ENCODE measurements at regions not wholly inside any gene's neighbourhood (a gene's known extent, or its start where the extent isn't known, plus 50 kb on each side); places are given as distances from the start of the nearest gene placed in this dataset.

GRCh38 chr5:21649969-21650368, 1203.2 kb downstream of the CDH12 start:
- no CpG with 5 or more reads among the region's 3 CpGs for WGBS (ENCODE audit: extremely low coverage, insufficient coverage, low lambda C conversion rate)
- Histone ChIP-seq H2BK5ac (ENCODE audit: low read length) (no peak overlapping the region), H3K56ac (ENCODE audit: low read length) (no peak overlapping the region), H4K5ac (ENCODE audit: low read length) (no peak overlapping the region), H3K4me3 (ENCODE audit: low read length) (no peak overlapping the region), H3K9ac (ENCODE audit: low read length) (no peak overlapping the region), H2BK120ac (ENCODE audit: low read depth, low read length) (no peak overlapping the region), H3K79me1 (ENCODE audit: low read length) (no peaks in the 10 kb centered on the region), H3K4me1 (ENCODE audit: control insufficient read depth, low read depth, low read length) (no peaks in the 10 kb centered on the region), H3K4ac (ENCODE audit: low read depth, low read length) (no peak overlapping the region), H3K18ac (ENCODE audit: low read length) (no peak overlapping the region), H3K79me2 (ENCODE audit: control insufficient read depth, insufficient read depth, low read length) (no peaks in the 10 kb centered on the region), H4K8ac (ENCODE audit: low read depth, low read length) (no peak overlapping the region), H3K36me3 (ENCODE audit: control insufficient read depth, insufficient read depth, low read length) (no peaks in the 10 kb centered on the region), H3K27ac (ENCODE audit: low read depth, low read length) (no peak overlapping the region), H3K27me3 (ENCODE audit: insufficient read depth, low read length, poor library complexity) (no peaks in the 10 kb centered on the region), H3K23ac (ENCODE audit: low read length) (no peak overlapping the region), H2BK15ac (replicated peaks; ENCODE audit: low read depth) (no peak overlapping the region), H3K4me2 (ENCODE audit: low read length) (no peak overlapping the region), H2AK5ac (ENCODE audit: low read length) (no peak overlapping the region)
- no peak for DNase-seq

GRCh38 chr5:21646469-21646868, 1206.7 kb downstream of the CDH12 start:
- Histone ChIP-seq H2BK15ac (replicated peaks; ENCODE audit: low read depth) (no peak overlapping the region), H2BK5ac (ENCODE audit: low read length) (no peak overlapping the region), H4K8ac (ENCODE audit: low read depth, low read length) (no peak overlapping the region), H2BK120ac (ENCODE audit: low read depth, low read length) (no peak overlapping the region), H3K79me2 (ENCODE audit: control insufficient read depth, insufficient read depth, low read length) (no peaks in the 10 kb centered on the region), H3K27me3 (ENCODE audit: insufficient read depth, low read length, poor library complexity) (no peaks in the 10 kb centered on the region), H3K79me1 (ENCODE audit: low read length) (no peaks in the 10 kb centered on the region), H3K56ac (ENCODE audit: low read length) (no peak overlapping the region), H3K4me2 (ENCODE audit: low read length) (no peak overlapping the region), H2AK5ac (ENCODE audit: low read length) (no peak overlapping the region), H3K4me3 (ENCODE audit: low read length) (no peak overlapping the region), H3K4ac (ENCODE audit: low read depth, low read length) (no peak overlapping the region), H3K23ac (ENCODE audit: low read length) (no peak overlapping the region), H3K27ac (ENCODE audit: low read depth, low read length) (no peak overlapping the region), H3K18ac (ENCODE audit: low read length) (no peak overlapping the region), H3K36me3 (ENCODE audit: control insufficient read depth, insufficient read depth, low read length) (no peaks in the 10 kb centered on the region), H3K4me1 (ENCODE audit: control insufficient read depth, low read depth, low read length) (no peaks in the 10 kb centered on the region), H4K5ac (ENCODE audit: low read length) (no peak overlapping the region), H3K9ac (ENCODE audit: low read length) (no peak overlapping the region)
- no CpG with 5 or more reads among the region's 2 CpGs for WGBS (ENCODE audit: extremely low coverage, insufficient coverage, low lambda C conversion rate)
- no peak for DNase-seq

- Histone ChIP-seq H3K4me1 (ENCODE audit: control insufficient read depth, low read depth, low read length) (no peaks in the 10 kb centered on the region), H4K5ac (ENCODE audit: low read length) (no peak overlapping the region), H3K4ac (ENCODE audit: low read depth, low read length) (no peak overlapping the region), H3K36me3 (ENCODE audit: control insufficient read depth, insufficient read depth, low read length) (no peaks in the 10 kb centered on the region), H2BK120ac (ENCODE audit: low read depth, low read length) (no peak overlapping the region), H3K79me2 (ENCODE audit: control insufficient read depth, insufficient read depth, low read length) (no peaks in the 10 kb centered on the region), H3K4me3 (ENCODE audit: low read length) (no peak overlapping the region), H4K8ac (ENCODE audit: low read depth, low read length) (no peak overlapping the region), H3K9ac (ENCODE audit: low read length) (no peak overlapping the region), H3K56ac (ENCODE audit: low read length) (no peak overlapping the region), H3K23ac (ENCODE audit: low read length) (no peak overlapping the region), H2AK5ac (ENCODE audit: low read length) (no peak overlapping the region), H3K18ac (ENCODE audit: low read length) (no peak overlapping the region), H3K79me1 (ENCODE audit: low read length) (no peaks in the 10 kb centered on the region), H2BK15ac (replicated peaks; ENCODE audit: low read depth) (no peak overlapping the region), H3K27ac (ENCODE audit: low read depth, low read length) (no peak overlapping the region), H3K27me3 (ENCODE audit: insufficient read depth, low read length, poor library complexity) (no peaks in the 10 kb centered on the region), H3K4me2 (ENCODE audit: low read length) (no peak overlapping the region), H2BK5ac (ENCODE audit: low read length) (no peak overlapping the region)
- no peak for DNase-seq
- no CpG with 5 or more reads among the region's 3 CpGs for WGBS (ENCODE audit: extremely low coverage, insufficient coverage, low lambda C conversion rate)
Observed at GRCh38 chr5:21644032-21644431, 1209.1 kb downstream of the CDH12 start.

GRCh38 chr5:21642312-21642711, 1210.8 kb downstream of the CDH12 start:
- Histone ChIP-seq H3K4me1 (ENCODE audit: control insufficient read depth, low read depth, low read length) (no peaks in the 10 kb centered on the region), H3K4me2 (ENCODE audit: low read length) (no peak overlapping the region), H3K27ac (ENCODE audit: low read depth, low read length) (no peak overlapping the region), H2BK15ac (replicated peaks; ENCODE audit: low read depth) (no peak overlapping the region), H4K8ac (ENCODE audit: low read depth, low read length) (no peak overlapping the region), H3K18ac (ENCODE audit: low read length) (no peak overlapping the region), H3K9ac (ENCODE audit: low read length) (no peak overlapping the region), H3K56ac (ENCODE audit: low read length) (no peak overlapping the region), H2AK5ac (ENCODE audit: low read length) (no peak overlapping the region), H3K27me3 (ENCODE audit: insufficient read depth, low read length, poor library complexity) (no peaks in the 10 kb centered on the region), H2BK120ac (ENCODE audit: low read depth, low read length) (no peak overlapping the region), H4K5ac (ENCODE audit: low read length) (no peak overlapping the region), H3K79me2 (ENCODE audit: control insufficient read depth, insufficient read depth, low read length) (no peaks in the 10 kb centered on the region), H3K4me3 (ENCODE audit: low read length) (no peak overlapping the region), H3K36me3 (ENCODE audit: control insufficient read depth, insufficient read depth, low read length) (no peaks in the 10 kb centered on the region), H2BK5ac (ENCODE audit: low read length) (no peak overlapping the region), H3K4ac (ENCODE audit: low read depth, low read length) (no peak overlapping the region), H3K23ac (ENCODE audit: low read length) (no peak overlapping the region), H3K79me1 (ENCODE audit: low read length) (no peaks in the 10 kb centered on the region)
- WGBS (ENCODE audit: extremely low coverage, insufficient coverage, low lambda C conversion rate), result no CpG with 5 or more reads among the region's 1 CpG
- no peak for DNase-seq

GRCh38 chr5:21623831-21624230, 1229.3 kb downstream of the CDH12 start:
- Histone ChIP-seq H3K27me3 (ENCODE audit: insufficient read depth, low read length, poor library complexity) (no peaks in the 10 kb centered on the region), H3K4me2 (ENCODE audit: low read length) (no peak overlapping the region), H2BK5ac (ENCODE audit: low read length) (no peak overlapping the region), H3K9ac (ENCODE audit: low read length) (no peak overlapping the region), H3K23ac (ENCODE audit: low read length) (no peak overlapping the region), H3K36me3 (ENCODE audit: control insufficient read depth, insufficient read depth, low read length) (no peaks in the 10 kb centered on the region), H2AK5ac (ENCODE audit: low read length) (no peak overlapping the region), H4K5ac (ENCODE audit: low read length) (no peak overlapping the region), H3K27ac (ENCODE audit: low read depth, low read length) (no peak overlapping the region), H2BK120ac (ENCODE audit: low read depth, low read length) (no peak overlapping the region), H2BK15ac (replicated peaks; ENCODE audit: low read depth) (no peak overlapping the region), H3K18ac (ENCODE audit: low read length) (no peak overlapping the region), H3K56ac (ENCODE audit: low read length) (no peak overlapping the region), H4K8ac (ENCODE audit: low read depth, low read length) (no peak overlapping the region), H3K4me3 (ENCODE audit: low read length) (no peak overlapping the region), H3K4ac (ENCODE audit: low read depth, low read length) (no peak overlapping the region), H3K4me1 (ENCODE audit: control insufficient read depth, low read depth, low read length) (no peaks in the 10 kb centered on the region), H3K79me2 (ENCODE audit: control insufficient read depth, insufficient read depth, low read length) (no peaks in the 10 kb centered on the region), H3K79me1 (ENCODE audit: low read length) (no peaks in the 10 kb centered on the region)
- no CpG with 5 or more reads among the region's 2 CpGs for WGBS (ENCODE audit: extremely low coverage, insufficient coverage, low lambda C conversion rate)
- DNase-seq, result no peak

- H3K18ac ChIP-seq (ENCODE audit: low read length), result no peak overlapping the region
- H4K8ac ChIP-seq (ENCODE audit: low read depth, low read length), result no peak overlapping the region
- H3K4ac ChIP-seq (ENCODE audit: low read depth, low read length), result no peak overlapping the region
- H3K23ac ChIP-seq (ENCODE audit: low read length), result no peak overlapping the region
- no peaks in the 10 kb centered on the region for H3K4me1 ChIP-seq (ENCODE audit: control insufficient read depth, low read depth, low read length)
- H3K56ac ChIP-seq (ENCODE audit: low read length), result no peak overlapping the region
- H3K36me3 ChIP-seq (ENCODE audit: control insufficient read depth, insufficient read depth, low read length), result no peaks in the 10 kb centered on the region
- H3K79me1 ChIP-seq (ENCODE audit: low read length), result no peaks in the 10 kb centered on the region
- no peak overlapping the region for H4K5ac ChIP-seq (ENCODE audit: low read length)
- H3K79me2 ChIP-seq (ENCODE audit: control insufficient read depth, insufficient read depth, low read length), result no peaks in the 10 kb centered on the region
- H2BK5ac ChIP-seq (ENCODE audit: low read length), result no peak overlapping the region
- no peak overlapping the region for H2AK5ac ChIP-seq (ENCODE audit: low read length)
- no peak overlapping the region for H2BK15ac ChIP-seq (replicated peaks; ENCODE audit: low read depth)
- H3K27ac ChIP-seq (ENCODE audit: low read depth, low read length), result no peak overlapping the region
- DNase-seq, result peak; percentile 32
- H3K27me3 ChIP-seq (ENCODE audit: insufficient read depth, low read length, poor library complexity), result no peaks in the 10 kb centered on the region
- H3K4me3 ChIP-seq (ENCODE audit: low read length), result no peak overlapping the region
- no CpG with 5 or more reads among the region's 16 CpGs for WGBS (ENCODE audit: extremely low coverage, insufficient coverage, low lambda C conversion rate)
- no peak overlapping the region for H3K9ac ChIP-seq (ENCODE audit: low read length)
- H2BK120ac ChIP-seq (ENCODE audit: low read depth, low read length), result no peak overlapping the region
- H3K4me2 ChIP-seq (ENCODE audit: low read length), result no peak overlapping the region
Observed at GRCh38 chr5:21615195-21615765, 1237.9 kb downstream of the CDH12 start.

Measured in mesendoderm (in vitro differentiated cells).